ENCODE measurements at regions not wholly inside any gene's neighbourhood (a gene's known extent, or its start where the extent isn't known, plus 50 kb on each side); places are given as distances from the start of the nearest gene placed in this dataset.

DNA sequence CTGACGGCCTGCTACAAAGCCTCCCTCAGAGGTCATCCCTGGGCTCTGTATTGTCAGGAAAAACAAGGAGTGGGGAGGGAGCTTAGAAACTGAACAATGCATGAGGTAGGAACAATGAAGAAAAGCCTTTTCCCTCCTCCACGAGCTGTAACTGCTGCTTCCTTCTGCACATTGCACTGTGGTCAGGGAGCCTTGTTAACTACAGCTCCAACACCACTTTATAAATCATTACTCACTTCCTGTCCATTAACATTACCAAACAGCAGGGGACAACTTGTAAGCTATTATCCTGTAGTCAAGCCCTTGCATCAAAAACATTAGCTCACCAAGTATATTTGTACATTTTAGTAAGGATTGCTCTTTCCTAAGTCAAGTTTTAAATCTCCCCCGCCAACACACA is 336.0 kb upstream of the NR5A2 start:
- TF ChIP-seq, protein P1, sequence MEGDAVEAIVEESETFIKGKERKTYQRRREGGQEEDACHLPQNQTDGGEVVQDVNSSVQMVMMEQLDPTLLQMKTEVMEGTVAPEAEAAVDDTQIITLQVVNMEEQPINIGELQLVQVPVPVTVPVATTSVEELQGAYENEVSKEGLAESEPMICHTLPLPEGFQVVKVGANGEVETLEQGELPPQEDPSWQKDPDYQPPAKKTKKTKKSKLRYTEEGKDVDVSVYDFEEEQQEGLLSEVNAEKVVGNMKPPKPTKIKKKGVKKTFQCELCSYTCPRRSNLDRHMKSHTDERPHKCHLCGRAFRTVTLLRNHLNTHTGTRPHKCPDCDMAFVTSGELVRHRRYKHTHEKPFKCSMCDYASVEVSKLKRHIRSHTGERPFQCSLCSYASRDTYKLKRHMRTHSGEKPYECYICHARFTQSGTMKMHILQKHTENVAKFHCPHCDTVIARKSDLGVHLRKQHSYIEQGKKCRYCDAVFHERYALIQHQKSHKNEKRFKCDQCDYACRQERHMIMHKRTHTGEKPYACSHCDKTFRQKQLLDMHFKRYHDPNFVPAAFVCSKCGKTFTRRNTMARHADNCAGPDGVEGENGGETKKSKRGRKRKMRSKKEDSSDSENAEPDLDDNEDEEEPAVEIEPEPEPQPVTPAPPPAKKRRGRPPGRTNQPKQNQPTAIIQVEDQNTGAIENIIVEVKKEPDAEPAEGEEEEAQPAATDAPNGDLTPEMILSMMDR (conservative IDR thresholded peaks at IDR 0.05; ENCODE audit: low read depth, low read length), result no peak
- TF ChIP-seq EZH2 (IDR thresholded peaks at IDR 0.05; ENCODE audit: borderline replicate concordance, low read depth, low read length, poor library complexity, severe bottlenecking), result no peak

All from A673 (cell line).